ENCODE measurements at regions not wholly inside any gene's neighbourhood (a gene's known extent, or its start where the extent isn't known, plus 50 kb on each side); places are given as distances from the start of the nearest gene placed in this dataset.

DNA sequence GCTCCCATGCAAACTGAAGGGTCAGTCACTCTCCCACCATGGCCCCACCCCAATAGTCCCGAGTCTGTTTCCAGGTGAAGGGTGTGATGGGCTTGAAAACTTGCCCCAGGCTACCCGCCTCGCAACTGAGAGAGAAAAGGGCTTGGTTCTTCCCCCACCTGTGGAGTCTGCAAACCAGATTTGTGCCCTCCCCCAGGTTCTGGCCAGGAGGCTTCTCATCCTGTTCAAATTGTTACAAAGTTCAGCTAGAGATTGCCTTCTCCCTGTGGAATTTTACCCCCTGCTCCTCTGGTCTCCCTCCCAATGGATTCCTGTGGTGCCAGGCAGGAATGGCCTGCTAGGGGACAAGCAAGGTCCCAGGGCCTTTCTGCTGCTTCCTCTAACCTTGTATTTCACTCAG is 93.1 kb upstream of the ACO1 start:
- H3K4me1 ChIP-seq (ENCODE audit: control insufficient read depth, insufficient read depth, low read length), result no peaks in the 10 kb centered on the region
- Mint-ChIP-seq H3K4me1 (no peaks in the 10 kb centered on the region), H3K36me3 (ENCODE audit: low read depth) (no peaks in the 10 kb centered on the region), H3K9me3 (peaks cover 11% of the 10 kb centered on the region), H3K4me3 (no peak overlapping the region), H3K27ac (no peak overlapping the region), H3K27me3 (ENCODE audit: insufficient read depth) (no peaks in the 10 kb centered on the region)
- H3K9me3 ChIP-seq (ENCODE audit: control insufficient read depth, low read length), result no peaks in the 10 kb centered on the region
- no peak overlapping the region for H3K9ac ChIP-seq (ENCODE audit: extremely low read depth, low read length, poor library complexity, severe bottlenecking)
- H3K27ac ChIP-seq (ENCODE audit: low read depth, low read length), result no peak overlapping the region
- no peak overlapping the region for H3K4me3 ChIP-seq (ENCODE audit: low read length)
- no peak for DNase-seq
- H3K36me3 ChIP-seq (ENCODE audit: control insufficient read depth, insufficient read depth, low read length), result no peaks in the 10 kb centered on the region
- WGBS, 2 experiments (ENCODE audit: insufficient coverage in 1 of 2, insufficient read length in 1 of 2), result 88 to 89% methylated on average over 3 of the region's 3 CpGs
- no peaks in the 10 kb centered on the region for H3K27me3 ChIP-seq (ENCODE audit: control insufficient read depth, insufficient read depth, low read length, poor library complexity, severe bottlenecking)
- TF ChIP-seq, protein P1, sequence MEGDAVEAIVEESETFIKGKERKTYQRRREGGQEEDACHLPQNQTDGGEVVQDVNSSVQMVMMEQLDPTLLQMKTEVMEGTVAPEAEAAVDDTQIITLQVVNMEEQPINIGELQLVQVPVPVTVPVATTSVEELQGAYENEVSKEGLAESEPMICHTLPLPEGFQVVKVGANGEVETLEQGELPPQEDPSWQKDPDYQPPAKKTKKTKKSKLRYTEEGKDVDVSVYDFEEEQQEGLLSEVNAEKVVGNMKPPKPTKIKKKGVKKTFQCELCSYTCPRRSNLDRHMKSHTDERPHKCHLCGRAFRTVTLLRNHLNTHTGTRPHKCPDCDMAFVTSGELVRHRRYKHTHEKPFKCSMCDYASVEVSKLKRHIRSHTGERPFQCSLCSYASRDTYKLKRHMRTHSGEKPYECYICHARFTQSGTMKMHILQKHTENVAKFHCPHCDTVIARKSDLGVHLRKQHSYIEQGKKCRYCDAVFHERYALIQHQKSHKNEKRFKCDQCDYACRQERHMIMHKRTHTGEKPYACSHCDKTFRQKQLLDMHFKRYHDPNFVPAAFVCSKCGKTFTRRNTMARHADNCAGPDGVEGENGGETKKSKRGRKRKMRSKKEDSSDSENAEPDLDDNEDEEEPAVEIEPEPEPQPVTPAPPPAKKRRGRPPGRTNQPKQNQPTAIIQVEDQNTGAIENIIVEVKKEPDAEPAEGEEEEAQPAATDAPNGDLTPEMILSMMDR (conservative IDR thresholded peaks at IDR 0.05), result no peak

DNA sequence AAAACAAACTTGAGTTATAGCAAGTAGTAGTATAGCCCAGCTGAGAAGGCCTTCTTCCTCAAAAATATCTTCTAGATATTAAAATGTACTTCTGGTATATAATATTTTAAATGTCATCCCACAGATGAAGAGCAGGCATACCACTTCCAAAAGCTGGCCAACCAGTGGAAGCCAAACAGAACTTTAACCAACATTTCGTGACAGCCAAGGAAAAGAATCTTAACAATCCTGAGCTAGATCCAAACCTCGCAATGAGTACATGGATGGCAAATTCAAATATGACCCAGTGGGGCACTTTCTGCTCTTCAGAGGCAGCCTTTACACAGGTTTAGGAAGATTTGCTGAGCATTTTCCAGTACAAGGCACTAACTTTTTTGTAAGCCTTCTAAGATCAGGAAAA is 91.8 kb upstream of the ACO1 start:
- no peaks in the 10 kb centered on the region for H3K36me3 Mint-ChIP-seq (ENCODE audit: low read depth)
- 91 to 100% methylated on average over 1 to 2 of the region's 2 CpGs for WGBS, 2 experiments (ENCODE audit: insufficient coverage in 1 of 2, insufficient read length in 1 of 2)

DNA sequence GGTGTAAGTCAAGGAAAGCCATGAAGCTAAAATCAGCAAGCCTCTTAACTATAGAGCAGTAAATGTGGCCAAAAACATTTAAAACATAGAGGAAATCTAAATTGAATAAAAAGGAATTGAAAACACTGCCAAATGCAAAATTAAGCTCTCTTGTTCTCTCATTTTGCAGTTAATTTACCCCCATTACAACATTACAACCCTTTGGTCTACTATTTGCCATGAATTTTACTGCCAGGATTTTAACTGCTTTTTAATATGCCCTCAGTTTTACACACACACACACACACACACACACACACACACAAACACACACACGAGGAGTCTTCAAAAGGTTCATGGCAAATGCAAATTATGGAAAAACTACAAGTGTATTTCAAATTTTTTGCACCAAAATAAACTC is 91.4 kb upstream of the ACO1 start:
- WGBS, 2 experiments (ENCODE audit: insufficient coverage in 1 of 2, insufficient read length in 1 of 2), result 79% methylated on average over 1 of the region's 1 CpG; no CpG with 5 or more reads in 1 of the 2 experiments
- Mint-ChIP-seq H3K27ac (no peak overlapping the region), H3K9me3 (peaks cover 11% of the 10 kb centered on the region)

More for the DNA sequence above, 91.8 kb upstream of the ACO1 start:
- H3K4me3 Mint-ChIP-seq, result no peak overlapping the region
- no peak overlapping the region for H3K27ac Mint-ChIP-seq
- Histone ChIP-seq H3K4me3 (ENCODE audit: low read length) (no peak overlapping the region), H3K9me3 (ENCODE audit: control insufficient read depth, low read length) (no peaks in the 10 kb centered on the region), H3K27me3 (ENCODE audit: control insufficient read depth, insufficient read depth, low read length, poor library complexity, severe bottlenecking) (no peaks in the 10 kb centered on the region), H3K9ac (ENCODE audit: extremely low read depth, low read length, poor library complexity, severe bottlenecking) (no peak overlapping the region), H3K4me1 (ENCODE audit: control insufficient read depth, insufficient read depth, low read length) (no peaks in the 10 kb centered on the region), H3K36me3 (ENCODE audit: control insufficient read depth, insufficient read depth, low read length) (no peaks in the 10 kb centered on the region), H3K27ac (ENCODE audit: low read depth, low read length) (no peak overlapping the region)
- H3K27me3 Mint-ChIP-seq (ENCODE audit: insufficient read depth), result no peaks in the 10 kb centered on the region
- TF ChIP-seq, protein P1 (conservative IDR thresholded peaks at IDR 0.05), result no peak
- no peak for DNase-seq
- H3K4me1 Mint-ChIP-seq, result no peaks in the 10 kb centered on the region
- H3K9me3 Mint-ChIP-seq, result peaks cover 11% of the 10 kb centered on the region

More for the DNA sequence above, 91.4 kb upstream of the ACO1 start:
- no peaks in the 10 kb centered on the region for H3K36me3 Mint-ChIP-seq (ENCODE audit: low read depth)
- Histone ChIP-seq H3K36me3 (ENCODE audit: control insufficient read depth, insufficient read depth, low read length) (no peaks in the 10 kb centered on the region), H3K4me3 (ENCODE audit: low read length) (no peak overlapping the region), H3K27me3 (ENCODE audit: control insufficient read depth, insufficient read depth, low read length, poor library complexity, severe bottlenecking) (no peaks in the 10 kb centered on the region), H3K9me3 (ENCODE audit: control insufficient read depth, low read length) (no peaks in the 10 kb centered on the region), H3K4me1 (ENCODE audit: control insufficient read depth, insufficient read depth, low read length) (no peaks in the 10 kb centered on the region), H3K9ac (ENCODE audit: extremely low read depth, low read length, poor library complexity, severe bottlenecking) (no peak overlapping the region), H3K27ac (ENCODE audit: low read depth, low read length) (no peak overlapping the region)
- no peak overlapping the region for H3K4me3 Mint-ChIP-seq
- H3K4me1 Mint-ChIP-seq, result no peaks in the 10 kb centered on the region
- DNase-seq, result no peak
- TF ChIP-seq, protein P1 (conservative IDR thresholded peaks at IDR 0.05), result no peak
- H3K27me3 Mint-ChIP-seq (ENCODE audit: insufficient read depth), result no peaks in the 10 kb centered on the region
